Loucy (cell line): ENCODE measurements at regions not wholly inside any gene's neighbourhood (a gene's known extent, or its start where the extent isn't known, plus 50 kb on each side); places are given as distances from the start of the nearest gene placed in this dataset.
A peak's percentile ranks its signal among the peaks of the same experiment; 100 is the strongest.

Experiments
- H2AFZ ChIP-seq: fragments of 200-600 bp; sonication (generic); 2 replicates; pipeline ENCODE4 v1.6.0; 2016; ENCODE audit warnings: antibody characterized with exemption, mild to moderate bottlenecking, low read length, moderate library complexity
- H3F3A ChIP-seq: fragments of 200-600 bp; 2 replicates; pipeline ENCODE4 v1.6.0; 2016; ENCODE audit warnings: antibody characterized with exemption, low read depth, mild to moderate bottlenecking
- H3K27me3 ChIP-seq: fragments of 200-600 bp; sonication (generic); 2 replicates; pipeline ENCODE4 v1.6.1; 2014; ENCODE audit warnings: low read length, mild to moderate bottlenecking; ENCODE audit not compliant: insufficient read depth, poor library complexity, severe bottlenecking
- H3K36me3 ChIP-seq: fragments of 200-600 bp; sonication (generic); 2 replicates; pipeline ENCODE4 v1.6.1; 2016; ENCODE audit warnings: low read length; ENCODE audit not compliant: insufficient read depth
- H3K4me1 ChIP-seq: fragments of 200-600 bp; sonication (generic); 2 replicates; pipeline ENCODE4 v1.5.1; 2014; ENCODE audit warnings: low read length, mild to moderate bottlenecking; ENCODE audit not compliant: insufficient read depth, poor library complexity, severe bottlenecking
- H3K4me2 ChIP-seq: fragments of 200-600 bp; sonication (generic); 2 replicates; pipeline ENCODE4 v1.6.0; 2014; ENCODE audit warnings: antibody characterized with exemption, low read length, low read depth, mild to moderate bottlenecking; ENCODE audit not compliant: poor library complexity, severe bottlenecking
- H3K4me3 ChIP-seq: fragments of 200-600 bp; sonication (generic); 2 replicates; pipeline ENCODE4 v1.5.1; 2014; ENCODE audit warnings: low read length, mild to moderate bottlenecking, mixed read lengths; ENCODE audit not compliant: poor library complexity, severe bottlenecking
- H3K79me2 ChIP-seq: fragments of 200-600 bp; sonication (generic); 2 replicates; pipeline ENCODE4 v1.6.1; 2014; ENCODE audit warnings: low read length; ENCODE audit not compliant: insufficient read depth
- H3K9ac ChIP-seq: fragments of 200-600 bp; sonication (generic); 2 replicates; pipeline ENCODE4 v1.6.0; 2014; ENCODE audit warnings: mild to moderate bottlenecking, low read depth, low read length, moderate library complexity; ENCODE audit not compliant: poor library complexity, severe bottlenecking
- H3K9me2 ChIP-seq: fragments of 200-600 bp; sonication (generic); replicated peaks from 2 replicates; pipeline ENCODE4 v1.6.1; 2016; ENCODE audit warnings: low read depth, low read length, mixed read lengths
- H3K9me3 ChIP-seq: fragments of 200-600 bp; sonication (generic); 2 replicates; pipeline ENCODE4 v1.6.1; 2014; ENCODE audit warnings: mild to moderate bottlenecking, antibody characterized with exemption, low read length, low read depth; ENCODE audit not compliant: insufficient read depth
- H4K20me1 ChIP-seq: fragments of 200-600 bp; sonication (generic); 2 replicates; pipeline ENCODE4 v1.6.0; 2014; ENCODE audit warnings: antibody characterized with exemption, low read length, mild to moderate bottlenecking; ENCODE audit not compliant: insufficient read depth, poor library complexity, severe bottlenecking
- CTCF ChIP-seq: fragments of 200-600 bp; sonication (generic); conservative IDR thresholded peaks from 2 replicates; pipeline ENCODE4 v1.5.1; 2014; ENCODE audit warnings: mild to moderate bottlenecking, antibody characterized with exemption, low read length
- EZH2phosphoT487 ChIP-seq: fragments of 200-600 bp; IDR thresholded peaks from 2 replicates; pipeline ENCODE4 v1.6.1; 2018; ENCODE audit warnings: antibody characterized with exemption, mild to moderate bottlenecking, moderate library complexity, borderline replicate concordance

DNA sequence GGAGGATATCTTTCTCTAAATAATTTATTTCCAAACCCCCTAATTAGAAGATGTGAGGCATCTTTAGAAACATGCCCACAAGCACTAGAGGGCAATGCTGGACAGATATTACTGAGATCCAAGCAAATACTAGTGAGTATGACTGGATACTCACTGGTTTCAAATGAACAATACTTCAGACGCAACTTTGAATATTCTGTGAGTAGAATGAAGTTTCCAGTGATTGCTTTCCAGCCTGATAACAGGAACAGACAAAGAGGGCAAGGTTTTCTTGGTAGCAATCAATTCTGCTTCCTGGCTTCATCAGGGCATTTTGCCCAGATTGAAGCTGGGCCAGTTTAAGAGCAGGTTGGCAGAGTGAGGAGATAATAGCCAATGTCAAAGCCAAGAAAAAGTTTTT lies 442.6 kb upstream of the PDZRN3 start:
- Histone ChIP-seq H3F3A (no peaks in the 10 kb centered on the region), H3K36me3 (no peaks in the 10 kb centered on the region), H3K9ac (no peak overlapping the region), H2AFZ (no peak overlapping the region), H3K4me2 (no peak overlapping the region), H3K4me3 (no peak overlapping the region), H3K9me3 (no peaks in the 10 kb centered on the region), H3K4me1 (no peaks in the 10 kb centered on the region), H4K20me1 (no peaks in the 10 kb centered on the region), H3K9me2 (no peaks in the 10 kb centered on the region), H3K27me3 (no peaks in the 10 kb centered on the region), H3K79me2 (no peaks in the 10 kb centered on the region)
- no peak for TF ChIP-seq EZH2phosphoT487
- TF ChIP-seq CTCF, result 0 out of 2 replicates have a peak, but pooled peaks have one; percentile 12

GRCh38 chr3:74066456-74066855 lies 441.7 kb upstream of the PDZRN3 start:
- H4K20me1 ChIP-seq, result no peaks in the 10 kb centered on the region
- no peak overlapping the region for H3K4me2 ChIP-seq
- no peaks in the 10 kb centered on the region for H3K9me3 ChIP-seq
- H3K4me3 ChIP-seq, result no peak overlapping the region
- H3K79me2 ChIP-seq, result no peaks in the 10 kb centered on the region
- H3K9me2 ChIP-seq, result no peaks in the 10 kb centered on the region
- H3K4me1 ChIP-seq, result no peaks in the 10 kb centered on the region
- H3K9ac ChIP-seq, result no peak overlapping the region
- H3K27me3 ChIP-seq, result no peaks in the 10 kb centered on the region
- H2AFZ ChIP-seq, result no peak overlapping the region
- no peaks in the 10 kb centered on the region for H3K36me3 ChIP-seq
- H3F3A ChIP-seq, result no peaks in the 10 kb centered on the region
- TF ChIP-seq EZH2phosphoT487 (no peak), CTCF (no peak)

DNA sequence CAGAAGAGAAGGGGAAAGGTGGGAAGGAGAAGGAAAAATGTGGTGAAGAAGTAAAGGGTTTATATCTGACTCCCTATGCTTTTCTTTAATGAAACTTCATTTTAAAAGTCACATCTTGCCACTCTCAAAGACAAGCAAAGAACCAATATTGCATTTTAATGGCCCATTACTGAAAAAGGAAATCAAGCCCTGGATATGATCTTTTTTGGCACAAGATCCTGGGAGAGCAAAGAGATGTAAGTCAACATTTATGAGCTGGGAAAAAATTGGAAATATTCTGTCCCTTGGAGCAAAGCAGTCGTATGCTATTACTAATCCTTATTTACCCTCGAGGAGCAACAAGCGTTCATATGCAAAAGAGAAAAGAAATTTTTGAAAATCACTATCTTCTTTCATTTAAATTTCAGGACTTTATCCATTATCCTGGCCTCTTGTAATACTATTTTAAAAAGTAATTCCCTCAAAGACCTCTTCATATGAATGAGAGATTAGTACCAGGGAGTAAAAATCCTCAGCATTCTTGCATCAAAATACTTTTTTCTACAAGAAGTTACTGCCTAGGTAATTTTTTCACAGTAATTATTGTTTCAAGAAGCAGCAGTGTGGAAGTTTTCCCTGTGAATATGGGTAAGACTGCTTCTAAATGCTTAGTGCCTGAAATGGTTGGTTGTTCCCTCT lies 435.3 kb upstream of the PDZRN3 start:
- no peak for TF ChIP-seq CTCF
- no peak for TF ChIP-seq EZH2phosphoT487
- H2AFZ ChIP-seq, result no peak overlapping the region
- no peaks in the 10 kb centered on the region for H3K27me3 ChIP-seq
- H3K36me3 ChIP-seq, result no peaks in the 10 kb centered on the region
- H3K9me3 ChIP-seq, result no peaks in the 10 kb centered on the region
- H3K4me1 ChIP-seq, result no peaks in the 10 kb centered on the region
- H4K20me1 ChIP-seq, result no peaks in the 10 kb centered on the region
- no peaks in the 10 kb centered on the region for H3K79me2 ChIP-seq
- H3K9ac ChIP-seq, result no peak overlapping the region
- H3K9me2 ChIP-seq, result no peaks in the 10 kb centered on the region
- H3K4me2 ChIP-seq, result no peak overlapping the region
- H3K4me3 ChIP-seq, result no peak overlapping the region
- no peaks in the 10 kb centered on the region for H3F3A ChIP-seq
